ENCODE measurements at regions not wholly inside any gene's neighbourhood (a gene's known extent, or its start where the extent isn't known, plus 50 kb on each side); places are given as distances from the start of the nearest gene placed in this dataset.

DNA sequence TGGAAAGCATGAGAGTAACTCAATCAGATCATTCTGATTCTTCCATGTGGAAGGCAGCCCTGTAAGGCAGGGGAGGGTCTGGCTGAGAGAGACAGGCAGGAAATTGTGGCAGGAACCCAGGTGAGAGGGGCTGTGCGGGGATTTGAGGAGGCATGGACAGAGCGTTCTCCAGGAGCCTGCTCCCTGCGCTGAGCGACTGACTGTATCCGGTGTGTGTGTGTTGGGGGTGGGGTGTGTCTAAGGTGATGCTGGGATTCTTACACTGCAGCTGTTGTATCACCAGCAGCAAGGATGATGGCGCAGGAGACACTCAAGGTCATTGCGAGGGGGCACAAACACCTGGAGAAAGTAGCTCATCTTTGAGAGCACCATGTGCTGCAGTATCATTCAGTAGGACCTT is 128.5 kb downstream of the RHOU start:
- POLR2A ChIA-PET: no interaction called here
- CTCF ChIA-PET: no interaction called here
- DNase-seq (ENCODE audit: extremely low spot score): no peak
- TF ChIP-seq, protein P1, sequence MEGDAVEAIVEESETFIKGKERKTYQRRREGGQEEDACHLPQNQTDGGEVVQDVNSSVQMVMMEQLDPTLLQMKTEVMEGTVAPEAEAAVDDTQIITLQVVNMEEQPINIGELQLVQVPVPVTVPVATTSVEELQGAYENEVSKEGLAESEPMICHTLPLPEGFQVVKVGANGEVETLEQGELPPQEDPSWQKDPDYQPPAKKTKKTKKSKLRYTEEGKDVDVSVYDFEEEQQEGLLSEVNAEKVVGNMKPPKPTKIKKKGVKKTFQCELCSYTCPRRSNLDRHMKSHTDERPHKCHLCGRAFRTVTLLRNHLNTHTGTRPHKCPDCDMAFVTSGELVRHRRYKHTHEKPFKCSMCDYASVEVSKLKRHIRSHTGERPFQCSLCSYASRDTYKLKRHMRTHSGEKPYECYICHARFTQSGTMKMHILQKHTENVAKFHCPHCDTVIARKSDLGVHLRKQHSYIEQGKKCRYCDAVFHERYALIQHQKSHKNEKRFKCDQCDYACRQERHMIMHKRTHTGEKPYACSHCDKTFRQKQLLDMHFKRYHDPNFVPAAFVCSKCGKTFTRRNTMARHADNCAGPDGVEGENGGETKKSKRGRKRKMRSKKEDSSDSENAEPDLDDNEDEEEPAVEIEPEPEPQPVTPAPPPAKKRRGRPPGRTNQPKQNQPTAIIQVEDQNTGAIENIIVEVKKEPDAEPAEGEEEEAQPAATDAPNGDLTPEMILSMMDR (IDR thresholded peaks at IDR 0.05; ENCODE audit: control extremely low read depth, extremely low read depth, low read depth, missing control alignments): no peak

DNA sequence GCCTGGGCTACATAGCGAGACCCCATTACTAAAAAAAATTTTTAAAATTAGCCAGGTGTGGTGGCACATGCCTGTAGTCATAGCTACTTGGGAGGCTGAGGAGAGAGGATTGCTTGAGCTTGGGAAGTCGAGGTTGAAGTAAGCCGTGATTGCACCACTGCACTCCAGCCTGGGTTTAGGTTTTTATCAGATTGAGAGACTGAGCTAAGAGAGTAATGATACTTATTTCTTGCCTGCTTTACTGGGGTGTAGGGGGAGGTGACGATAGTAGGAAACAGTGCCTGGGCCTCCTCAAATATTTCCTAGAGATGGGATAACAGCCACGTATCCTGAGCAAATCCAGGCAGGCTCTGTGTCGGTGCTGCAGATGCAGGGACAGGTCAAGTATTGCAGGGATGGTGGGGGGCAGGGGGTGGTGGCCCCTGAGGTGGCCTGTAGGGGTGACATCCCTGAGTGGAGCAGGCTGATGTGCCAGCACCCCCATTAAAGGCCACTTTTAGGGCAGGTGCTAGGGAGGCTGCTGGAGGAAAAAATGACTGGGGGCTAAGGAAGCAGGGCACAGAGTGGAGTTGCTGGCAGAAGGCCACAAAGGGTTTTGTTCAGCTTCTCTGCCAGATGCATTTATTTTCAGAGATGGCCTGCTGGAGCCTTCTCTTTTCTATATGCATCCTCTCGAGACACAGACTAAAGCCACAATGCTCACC is 130.5 kb downstream of the RHOU start:
- TF ChIP-seq, protein P1 (IDR thresholded peaks at IDR 0.05; ENCODE audit: control extremely low read depth, extremely low read depth, low read depth, missing control alignments): no peak
- no peak for DNase-seq (ENCODE audit: extremely low spot score)
- POLR2A ChIA-PET: no interaction called here
- CTCF ChIA-PET: interaction anchor here (0.8 kb wide), 1 partner anchor 14 kb away, joined by 3 read pairs; no protein-coding TSS in a partner anchor

DNA sequence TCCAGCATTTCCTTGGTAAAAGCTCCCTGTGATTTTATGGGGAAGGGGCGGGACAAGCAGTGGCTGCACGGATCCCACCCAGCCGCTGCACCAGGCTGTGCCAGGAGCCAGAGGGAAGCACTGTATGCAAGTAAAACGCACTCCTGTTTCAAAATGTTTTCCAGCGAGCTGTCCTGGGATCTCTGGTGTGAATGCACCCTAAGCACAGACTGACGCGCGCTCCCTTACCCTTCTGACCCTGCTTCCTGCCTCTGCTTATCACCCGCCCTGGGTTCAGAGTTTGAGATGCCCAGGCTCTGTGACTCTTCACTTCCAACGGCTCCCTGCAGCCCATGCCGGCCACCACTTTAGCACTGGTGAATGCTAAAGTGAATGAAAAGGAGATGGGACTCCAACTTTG is 131.2 kb downstream of the RHOU start:
- POLR2A ChIA-PET: no interaction called here
- CTCF ChIA-PET: interaction anchor here (0.8 kb wide), 1 partner anchor 15 kb away, joined by 3 read pairs; no protein-coding TSS in a partner anchor
- no peak for DNase-seq (ENCODE audit: extremely low spot score)

DNA sequence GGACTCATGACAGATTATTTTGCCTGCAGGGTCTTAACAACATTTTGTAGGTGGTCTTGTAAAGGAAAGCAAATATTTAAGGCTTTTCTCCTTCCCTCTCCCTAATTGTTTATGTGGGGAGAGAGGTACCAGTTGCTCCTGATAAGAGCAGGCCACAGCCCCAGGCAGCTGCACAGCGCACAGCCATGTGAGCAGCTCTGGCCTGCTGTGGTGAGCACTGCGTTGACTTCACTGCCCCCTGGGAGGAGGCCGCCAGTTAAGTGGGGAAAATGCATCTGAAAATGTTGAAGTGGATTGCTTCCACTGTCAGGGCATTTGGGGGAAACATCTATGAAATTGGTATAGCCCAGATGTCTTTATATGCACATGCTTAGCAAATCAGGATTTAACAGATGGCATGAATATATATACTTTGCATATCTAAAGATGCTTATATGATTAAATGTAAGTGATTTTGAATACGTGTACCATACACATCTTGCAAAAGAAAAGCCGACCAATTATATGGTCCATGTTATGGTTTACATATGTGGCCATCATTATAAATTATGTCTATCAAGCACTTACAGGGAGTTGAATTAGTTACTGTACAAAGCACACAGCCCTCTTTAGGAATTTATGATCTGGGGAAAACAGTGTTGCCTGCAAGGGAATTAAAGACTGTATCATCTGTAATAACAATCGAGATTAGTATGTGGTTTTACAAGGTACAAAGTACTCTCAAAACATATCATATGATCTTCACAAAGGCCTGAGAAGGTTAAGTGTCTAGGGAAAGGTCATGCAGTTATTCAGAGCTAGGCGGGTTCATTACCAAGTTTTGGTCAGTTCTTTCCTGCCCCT is 132.1 kb downstream of the RHOU start:
- POLR2A ChIA-PET: no interaction called here
- TF ChIP-seq, protein P1 (IDR thresholded peaks at IDR 0.05; ENCODE audit: control extremely low read depth, extremely low read depth, low read depth, missing control alignments): no peak

More for the DNA sequence above, 131.2 kb downstream of the RHOU start:
- TF ChIP-seq, protein P1 (IDR thresholded peaks at IDR 0.05; ENCODE audit: control extremely low read depth, extremely low read depth, low read depth, missing control alignments): no peak

DNA sequence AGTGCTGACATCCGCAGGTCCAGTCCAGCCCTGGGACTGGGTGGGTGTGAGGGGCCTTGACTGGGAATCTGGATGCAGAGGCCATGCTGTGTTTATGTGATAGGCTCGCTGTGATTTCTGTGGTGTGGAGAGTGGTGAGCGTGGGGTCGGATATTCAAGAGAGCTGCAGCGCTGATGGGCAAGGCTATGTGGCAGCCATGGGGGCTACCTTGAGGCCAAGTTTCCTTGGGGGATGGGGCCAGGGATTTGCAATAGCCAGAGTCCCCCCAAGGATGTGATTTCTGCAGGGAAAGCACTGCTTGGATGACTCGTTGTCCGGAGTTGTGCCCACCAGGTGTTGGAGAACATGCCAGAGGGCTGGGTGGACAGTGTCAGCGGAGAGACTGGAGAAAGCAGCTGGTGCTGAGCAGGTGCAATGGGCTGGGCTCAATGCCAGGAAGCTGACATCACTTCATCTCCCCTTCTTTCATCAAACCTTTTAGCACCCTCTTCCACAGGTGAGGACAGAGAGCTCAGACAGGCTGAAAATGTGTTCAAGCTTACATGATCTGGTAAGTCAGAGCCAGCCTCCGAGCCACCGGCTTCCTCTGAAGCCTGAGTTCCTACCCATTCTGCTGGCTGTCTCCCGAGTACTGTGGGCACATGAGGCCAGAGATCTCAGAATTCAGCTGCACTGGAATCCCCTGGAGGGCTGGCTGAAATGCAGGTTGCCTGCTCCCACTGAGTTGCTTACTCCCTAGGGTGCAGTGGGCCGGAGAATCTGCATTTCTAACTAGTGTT is 132.9 kb downstream of the RHOU start:
- ChIA-PET CTCF (interaction anchor here (1.1 to 1.9 kb wide), 3 partner anchors 10 to 22 kb away, joined by 3 to 6 read pairs (median 4); no protein-coding TSS in a partner anchor), POLR2A (no interaction called here)
- DNase-seq (ENCODE audit: extremely low spot score): no peak
- TF ChIP-seq, protein P1 (IDR thresholded peaks at IDR 0.05; ENCODE audit: control extremely low read depth, extremely low read depth, low read depth, missing control alignments): no peak

More for the DNA sequence above, 132.1 kb downstream of the RHOU start:
- no peak for DNase-seq (ENCODE audit: extremely low spot score)
- CTCF ChIA-PET: no interaction called here

DNA sequence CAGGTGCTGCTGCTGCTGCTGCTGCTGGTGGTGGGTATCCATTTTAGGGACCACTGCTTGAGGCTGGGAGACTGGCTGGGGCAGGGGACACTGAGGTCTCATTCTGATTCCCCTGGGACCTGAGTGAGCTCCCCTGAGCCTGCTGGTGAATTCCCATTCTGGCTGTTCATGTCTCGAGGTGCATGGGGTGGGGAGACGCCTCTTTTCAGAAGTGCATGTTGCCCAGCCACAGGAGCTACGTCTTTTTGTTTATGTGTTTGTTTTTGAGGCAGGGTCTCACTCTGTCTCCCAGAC is 133.4 kb downstream of the RHOU start:
- POLR2A ChIA-PET: no interaction called here
- TF ChIP-seq, protein P1 (IDR thresholded peaks at IDR 0.05; ENCODE audit: control extremely low read depth, extremely low read depth, low read depth, missing control alignments): no peak
- CTCF ChIA-PET: interaction anchor here (1.1 to 1.9 kb wide), 3 partner anchors 9 to 23 kb away, joined by 3 to 6 read pairs (median 4); no protein-coding TSS in a partner anchor
- DNase-seq (ENCODE audit: extremely low spot score): no peak
